AG09319 (cell line): ENCODE measurements at regions not wholly inside any gene's neighbourhood (a gene's known extent, or its start where the extent isn't known, plus 50 kb on each side); places are given as distances from the start of the nearest gene placed in this dataset.

Source experiments
- DNase-seq: peaks from one replicate; pipeline ENCODE4 v3.0.0-alpha.2; 2010; ENCODE audit warnings: low read depth; ENCODE audit errors: extremely low read depth
- CTCF ChIP-seq: IDR thresholded peaks from 2 replicates; pipeline ENCODE4 v1.5.1; 2011; ENCODE audit warnings: low read depth, mild to moderate bottlenecking, inconsistent platforms, low read length, moderate library complexity

- no peak for TF ChIP-seq CTCF
- no peak for DNase-seq
Measured at GRCh38 chr3:70874196-70874595, 561.8 kb upstream of the MDFIC2 start.

GRCh38 chr3:70873686-70874085, 561.2 kb upstream of the MDFIC2 start:
- TF ChIP-seq CTCF = no peak
- no peak for DNase-seq

GRCh38 chr3:70871909-70872656, 559.6 kb upstream of the MDFIC2 start:
- DNase-seq = peak; percentile 79
- TF ChIP-seq CTCF = no peak

- no peak for DNase-seq
- no peak for TF ChIP-seq CTCF
Measured at GRCh38 chr3:70870576-70870975, 558.1 kb upstream of the MDFIC2 start.

- no peak for DNase-seq
- no peak for TF ChIP-seq CTCF
Measured at GRCh38 chr3:70868561-70868960, 556.1 kb upstream of the MDFIC2 start.

GRCh38 chr3:70863049-70863448, 550.6 kb upstream of the MDFIC2 start:
- TF ChIP-seq CTCF = no peak
- no peak for DNase-seq

GRCh38 chr3:70861855-70862254, 549.4 kb upstream of the MDFIC2 start:
- TF ChIP-seq CTCF = no peak
- peak; percentile 32 for DNase-seq
